ENCODE measurements at regions not wholly inside any gene's neighbourhood (a gene's known extent, or its start where the extent isn't known, plus 50 kb on each side); places are given as distances from the start of the nearest gene placed in this dataset.

- no peaks in the 10 kb centered on the region for H3K27me3 ChIP-seq
- no peak for TF ChIP-seq CTCF (IDR thresholded peaks at IDR 0.05; ENCODE audit: low read depth, low read length)
- H3K9me3 ChIP-seq = no peaks in the 10 kb centered on the region
- DNase-seq = no peak
- H3K4me3 ChIP-seq (ENCODE audit: low read depth, low read length) = no peak overlapping the region
- no peaks in the 10 kb centered on the region for H3K36me3 ChIP-seq
- H3K4me1 ChIP-seq = no peaks in the 10 kb centered on the region
These were observed 160.0 kb upstream of the DMRTA1 start for GRCh38 chr9:22286661-22287060.

GRCh38 chr9:22288661-22289060 is 158.0 kb upstream of the DMRTA1 start:
- TF ChIP-seq CTCF (IDR thresholded peaks at IDR 0.05; ENCODE audit: low read depth, low read length) = no peak
- no peaks in the 10 kb centered on the region for H3K4me1 ChIP-seq

GRCh38 chr9:22307013-22307711 is 139.5 kb upstream of the DMRTA1 start:
- H3K9me3 ChIP-seq = no peaks in the 10 kb centered on the region
- peak; percentile 19 for DNase-seq
- TF ChIP-seq CTCF (IDR thresholded peaks at IDR 0.05; ENCODE audit: low read depth, low read length) = peak; percentile 48
- H3K36me3 ChIP-seq = no peaks in the 10 kb centered on the region
- H3K4me1 ChIP-seq = no peaks in the 10 kb centered on the region
- H3K4me3 ChIP-seq (ENCODE audit: low read depth, low read length) = no peak overlapping the region
- no peaks in the 10 kb centered on the region; the same call in 1 of the 2 replicates for H3K27me3 ChIP-seq

More at GRCh38 chr9:22288661-22289060, 158.0 kb upstream of the DMRTA1 start:
- Histone ChIP-seq H3K27me3 (no peaks in the 10 kb centered on the region), H3K4me3 (ENCODE audit: low read depth, low read length) (no peak overlapping the region), H3K9me3 (no peaks in the 10 kb centered on the region), H3K36me3 (no peaks in the 10 kb centered on the region)
- DNase-seq = no peak

GRCh38 chr9:22308177-22308576 is 138.4 kb upstream of the DMRTA1 start:
- no peak for DNase-seq
- H3K9me3 ChIP-seq = no peaks in the 10 kb centered on the region
- H3K36me3 ChIP-seq = no peaks in the 10 kb centered on the region
- no peaks in the 10 kb centered on the region for H3K27me3 ChIP-seq
- no peaks in the 10 kb centered on the region for H3K4me1 ChIP-seq
- H3K4me3 ChIP-seq (ENCODE audit: low read depth, low read length) = no peak overlapping the region
- TF ChIP-seq CTCF (IDR thresholded peaks at IDR 0.05; ENCODE audit: low read depth, low read length) = no peak

- Histone ChIP-seq H3K36me3 (no peaks in the 10 kb centered on the region), H3K4me3 (ENCODE audit: low read depth, low read length) (no peak overlapping the region), H3K27me3 (no peaks in the 10 kb centered on the region), H3K4me1 (no peaks in the 10 kb centered on the region), H3K9me3 (no peaks in the 10 kb centered on the region)
- DNase-seq = no peak
- TF ChIP-seq CTCF (IDR thresholded peaks at IDR 0.05; ENCODE audit: low read depth, low read length) = no peak
These were observed 130.0 kb upstream of the DMRTA1 start for GRCh38 chr9:22316645-22317044.

GRCh38 chr9:22331533-22331932 is 115.1 kb upstream of the DMRTA1 start:
- no peak for TF ChIP-seq CTCF (IDR thresholded peaks at IDR 0.05; ENCODE audit: low read depth, low read length)
- Histone ChIP-seq H3K27me3 (no peaks in the 10 kb centered on the region), H3K4me1 (no peaks in the 10 kb centered on the region), H3K9me3 (no peaks in the 10 kb centered on the region), H3K4me3 (ENCODE audit: low read depth, low read length) (no peak overlapping the region), H3K36me3 (no peaks in the 10 kb centered on the region)
- no peak for DNase-seq

Data from BE2C (cell line).